Jurkat, Clone E6-1 (cell line): ENCODE measurements at regions not wholly inside any gene's neighbourhood (a gene's known extent, or its start where the extent isn't known, plus 50 kb on each side); places are given as distances from the start of the nearest gene placed in this dataset.
"Not testable (repeated sequence)": the region's sequence is repeated elsewhere in the genome, so short reads cannot be mapped to it uniquely, and the experiment has no call there.

ENCODE experiments used
- DNase-seq: peaks from one replicate; pipeline ENCODE4 v3.0.0-alpha.2; 2011; ENCODE audit warnings: low read depth, low spot score
- H3K4me3 ChIP-seq: 2 replicates; pipeline ENCODE4 v1.5.1; 2011; ENCODE audit warnings: mild to moderate bottlenecking, low read length, control low read depth, moderate library complexity

DNA sequence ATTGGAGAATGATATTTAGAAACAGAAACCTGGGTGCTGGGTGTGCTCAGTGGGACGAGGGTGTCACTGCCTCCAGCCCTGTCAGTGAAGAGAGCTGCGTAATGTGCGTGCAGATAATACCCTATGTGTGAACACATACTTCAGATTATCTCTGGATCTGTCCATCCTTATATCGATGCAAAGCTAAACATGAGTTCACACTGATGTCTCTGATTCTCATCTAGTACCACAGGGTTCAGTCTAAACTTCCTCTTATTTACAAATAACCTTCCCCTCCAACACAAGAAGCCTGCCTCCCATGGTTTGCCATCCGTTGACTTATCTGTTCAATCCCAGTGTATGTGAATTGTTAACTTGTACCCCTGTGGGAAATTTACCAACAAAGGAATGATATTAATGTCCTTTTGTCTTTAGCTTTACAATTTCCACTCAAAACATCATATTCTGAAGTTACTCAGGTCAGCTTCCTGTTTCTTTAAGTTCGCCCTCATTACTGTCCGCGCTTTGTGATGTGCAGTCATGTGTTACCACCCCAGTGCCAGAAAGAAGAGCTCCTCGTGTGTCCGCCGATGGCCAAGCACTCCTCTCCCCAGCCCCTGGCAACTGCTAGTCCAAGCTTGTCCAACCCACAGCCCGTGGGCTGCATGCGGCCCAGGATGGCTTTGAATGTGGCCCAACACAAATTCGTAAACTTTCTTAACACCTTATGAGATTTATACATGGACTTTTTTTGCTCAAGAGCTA lies 108.2 kb downstream of the RTP5 start:
- H3K4me3 ChIP-seq: no peak overlapping the region
- DNase-seq: no peak

GRCh38 chr2:241978670-241979069 lies 109.1 kb downstream of the RTP5 start:
- H3K4me3 ChIP-seq: no peak overlapping the region
- DNase-seq: no peak

- no peak overlapping the region for H3K4me3 ChIP-seq
- no peak for DNase-seq
Observed at GRCh38 chr2:241980193-241980592, 110.7 kb downstream of the RTP5 start.

- no peak overlapping the region for H3K4me3 ChIP-seq
- DNase-seq: no peak
Observed at GRCh38 chr2:241981076-241981700, 111.7 kb downstream of the RTP5 start.

- no peak for DNase-seq
- no peak overlapping the region for H3K4me3 ChIP-seq
Observed at GRCh38 chr2:241982706-241983570, 113.4 kb downstream of the RTP5 start.

DNA sequence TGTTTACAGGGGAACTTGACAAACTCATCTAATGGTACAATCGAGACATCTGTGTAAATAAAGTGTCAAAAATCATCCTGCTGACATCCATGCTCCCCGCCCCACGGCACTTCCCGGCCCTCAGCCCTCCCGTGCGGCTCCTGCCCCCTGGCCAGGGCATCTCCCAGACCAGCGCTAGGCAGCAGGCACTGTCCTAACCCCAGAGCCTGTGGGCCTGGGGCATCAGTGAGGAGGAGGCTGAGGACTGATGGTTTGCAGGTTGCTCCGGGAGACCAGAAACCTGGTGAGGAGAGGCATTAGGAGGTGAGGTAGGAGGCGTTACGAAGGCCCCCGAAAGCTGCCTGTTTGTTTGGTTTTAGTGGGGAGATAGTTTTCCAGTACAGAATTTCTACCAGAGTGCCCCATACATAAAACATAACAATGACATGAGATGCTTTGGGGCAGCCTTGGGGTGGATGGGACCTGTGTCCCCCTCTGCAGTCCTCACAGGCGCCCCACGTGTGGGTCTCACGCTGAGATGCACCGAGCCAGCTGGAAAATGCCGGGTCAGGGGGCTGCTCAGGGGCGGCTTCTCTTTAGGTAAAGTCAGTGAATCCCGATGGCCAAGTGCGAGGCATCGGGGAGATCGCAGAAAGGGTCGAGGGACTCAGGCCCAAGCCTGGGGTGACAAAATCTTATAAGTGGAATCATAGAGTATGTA lies 114.2 kb downstream of the RTP5 start:
- H3K4me3 ChIP-seq: no peak overlapping the region
- no peak for DNase-seq

- no peak for DNase-seq
- no peak overlapping the region for H3K4me3 ChIP-seq
Observed at GRCh38 chr2:241984271-241984655, 114.7 kb downstream of the RTP5 start.

- DNase-seq: no peak
- no peak overlapping the region for H3K4me3 ChIP-seq
Observed at GRCh38 chr2:241984658-241985057, 115.1 kb downstream of the RTP5 start.

DNA sequence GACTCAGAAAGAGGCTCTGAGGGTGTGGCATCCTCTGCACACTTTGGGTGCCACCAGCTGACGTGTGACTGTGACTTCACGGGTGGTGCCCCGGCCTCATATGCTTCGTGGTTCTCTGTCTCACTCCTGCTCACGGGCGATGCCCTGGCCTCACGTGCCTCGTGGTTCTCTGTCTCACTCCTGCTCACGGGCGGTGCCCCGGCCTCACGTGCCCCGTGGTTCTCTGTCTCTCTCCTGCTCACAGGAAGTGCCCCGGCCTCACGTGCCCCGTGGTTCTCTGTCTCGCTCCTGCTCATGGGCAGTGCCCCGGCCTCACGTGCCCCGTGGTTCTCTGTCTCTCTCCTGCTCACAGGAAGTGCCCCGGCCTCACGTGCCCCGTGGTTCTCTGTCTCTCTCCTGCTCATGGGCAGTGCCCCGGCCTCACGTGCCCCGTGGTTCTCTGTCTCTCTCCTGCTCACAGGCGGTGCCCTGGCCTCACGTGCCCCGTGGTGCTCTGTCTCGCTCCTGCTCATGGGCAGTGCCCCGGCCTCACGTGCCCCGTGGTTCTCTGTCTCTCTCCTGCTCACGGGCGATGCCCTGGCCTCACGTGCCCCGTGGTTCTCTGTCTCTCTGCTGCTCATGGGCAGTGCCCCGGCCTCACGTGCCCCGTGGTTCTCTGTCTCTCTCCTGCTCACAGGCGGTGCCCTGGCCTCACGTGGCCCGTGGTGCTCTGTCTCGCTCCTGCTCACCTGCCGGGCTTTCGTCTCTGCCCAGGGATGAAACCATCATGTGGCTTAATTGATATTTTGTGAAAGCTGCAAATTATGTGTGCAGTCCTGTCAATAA lies 115.8 kb downstream of the RTP5 start:
- H3K4me3 ChIP-seq, DNase-seq: not testable (repeated sequence)

DNA sequence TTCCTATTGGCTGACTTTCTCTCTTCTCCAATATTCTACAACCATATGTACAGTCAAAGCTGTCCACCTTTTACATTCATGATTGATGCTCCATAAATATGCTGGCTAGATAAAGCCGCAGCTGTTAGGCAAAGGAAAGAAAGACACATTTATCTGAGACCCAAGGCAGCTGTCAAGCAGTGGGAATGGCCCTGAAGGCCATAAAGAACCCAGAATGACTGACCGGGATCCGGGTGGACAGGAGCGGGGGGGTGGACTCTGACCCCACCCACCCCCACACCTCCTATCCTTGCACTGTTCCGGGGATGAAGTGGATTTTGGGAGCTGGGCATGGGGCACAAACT lies 116.4 kb downstream of the RTP5 start:
- no peak for DNase-seq
- no peak overlapping the region for H3K4me3 ChIP-seq

DNA sequence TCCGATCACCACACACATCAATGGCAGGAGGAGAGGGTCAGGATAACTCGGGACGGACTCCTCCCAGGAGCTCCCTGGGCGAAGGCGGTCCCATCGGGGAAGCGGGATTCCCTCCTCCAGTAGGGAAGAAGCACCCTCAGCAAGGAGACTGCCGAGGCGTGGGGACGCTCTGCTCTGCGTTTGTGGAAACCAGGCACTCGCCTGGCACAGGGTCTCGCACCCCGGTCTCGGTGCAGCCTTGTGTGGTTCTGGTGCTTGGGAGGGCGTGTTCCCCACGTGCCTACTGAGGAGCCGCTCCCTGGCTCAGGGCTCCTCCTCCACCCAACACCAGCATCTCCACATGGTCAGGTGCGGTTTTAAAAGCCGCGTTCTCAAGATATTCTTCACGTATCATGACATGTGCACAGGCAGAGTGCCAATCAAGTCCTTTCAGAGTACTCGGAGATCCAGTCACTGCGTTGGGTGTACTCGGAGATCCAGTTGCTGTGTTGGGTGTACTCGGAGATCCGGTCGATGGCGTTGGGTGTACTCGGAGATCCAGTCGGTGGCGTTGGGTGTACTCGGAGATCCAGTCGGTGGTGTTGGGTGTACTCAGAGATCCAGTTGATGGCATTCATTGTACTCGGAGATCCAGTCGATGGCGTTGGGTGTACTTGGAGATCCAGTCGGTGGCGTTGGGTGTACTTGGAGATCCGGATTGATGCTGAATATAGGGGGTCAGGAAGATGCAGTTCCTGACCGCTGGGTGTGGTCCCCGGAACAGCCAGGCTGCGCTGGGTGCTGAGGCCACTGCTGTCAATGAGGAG lies 117.5 kb downstream of the RTP5 start:
- no peak for DNase-seq
- H3K4me3 ChIP-seq: no peak overlapping the region

DNA sequence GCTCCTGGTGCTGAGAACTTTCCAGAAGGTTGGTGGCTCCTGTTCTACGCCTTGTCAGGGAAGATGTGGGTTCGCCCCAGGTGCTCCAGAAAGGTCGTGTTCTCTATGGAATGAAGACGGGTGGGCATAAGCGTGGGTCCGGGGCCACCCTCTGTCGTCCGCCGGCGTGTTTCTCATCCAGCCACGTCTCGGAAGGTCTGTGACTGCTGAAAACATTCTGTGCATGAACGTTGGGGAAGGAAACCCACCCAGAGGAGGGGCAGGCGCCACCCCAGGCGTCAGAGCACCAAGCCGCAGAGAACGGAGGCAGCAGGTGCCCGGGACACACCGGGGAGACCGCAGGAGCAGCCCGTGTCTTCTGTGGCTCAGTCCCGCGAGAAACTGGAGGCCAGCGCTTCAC lies 118.2 kb downstream of the RTP5 start:
- no peak for DNase-seq
- no peak overlapping the region for H3K4me3 ChIP-seq

DNA sequence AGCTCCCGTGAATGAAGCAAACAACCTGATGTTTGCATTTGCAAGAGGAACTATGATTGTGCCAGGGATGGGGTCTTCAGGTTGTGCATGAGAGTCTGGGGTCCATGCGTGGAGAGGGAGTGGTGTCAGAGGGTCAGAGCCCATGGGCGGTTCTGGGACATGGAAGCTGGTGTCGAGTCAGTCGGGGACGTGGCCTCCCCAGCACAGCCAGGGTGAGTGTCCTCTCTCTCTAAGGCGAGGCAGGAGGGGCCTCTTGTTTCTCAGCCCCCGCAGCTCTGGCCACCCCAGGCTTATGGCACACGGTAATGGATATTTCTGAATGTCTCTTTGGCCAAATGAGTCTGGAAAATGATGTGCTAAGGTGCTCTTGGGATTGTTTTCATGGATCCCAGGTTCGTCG lies 118.6 kb downstream of the RTP5 start:
- no peak for DNase-seq

DNA sequence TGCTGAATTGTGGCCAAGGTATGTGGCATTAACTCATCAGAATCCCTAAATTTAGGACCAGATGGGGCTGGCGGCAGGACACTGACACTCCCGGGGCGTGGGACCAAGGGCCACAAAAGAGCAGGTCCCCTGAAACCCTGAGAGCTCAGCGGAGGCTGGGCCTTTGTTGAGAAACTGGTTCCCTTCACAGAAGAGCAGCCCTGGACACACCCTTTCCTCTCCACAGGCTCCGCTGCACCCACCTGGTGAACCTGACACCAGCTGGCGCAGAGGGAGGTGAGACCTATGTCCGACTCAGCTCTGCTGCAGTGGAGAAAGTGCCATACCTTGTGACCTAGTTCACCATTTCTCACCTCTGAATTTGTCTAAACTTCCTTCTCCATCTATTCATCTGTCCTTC lies 119.5 kb downstream of the RTP5 start:
- no peak overlapping the region for H3K4me3 ChIP-seq
- DNase-seq: no peak

More for the DNA sequence above, 118.6 kb downstream of the RTP5 start:
- no peak overlapping the region for H3K4me3 ChIP-seq

DNA sequence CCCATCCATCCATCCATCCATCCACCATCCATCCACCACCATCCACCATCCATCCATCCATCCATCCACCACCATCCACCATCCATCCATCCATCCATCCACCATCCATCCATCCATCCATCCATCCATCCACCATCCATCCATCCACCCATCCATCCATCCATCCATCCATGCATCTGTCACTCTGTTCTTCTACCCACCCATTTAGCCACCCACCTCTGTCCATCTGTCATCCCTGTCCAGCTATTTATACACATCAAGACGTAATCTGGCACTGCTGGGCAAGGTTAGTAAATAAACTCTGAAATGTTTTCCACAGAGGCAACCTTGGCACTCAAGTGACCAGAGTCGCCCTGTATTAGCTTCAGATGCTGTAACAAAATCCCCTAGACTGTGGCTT lies 120.9 kb downstream of the RTP5 start:
- H3K4me3 ChIP-seq: no peak overlapping the region
- no peak for DNase-seq

DNA sequence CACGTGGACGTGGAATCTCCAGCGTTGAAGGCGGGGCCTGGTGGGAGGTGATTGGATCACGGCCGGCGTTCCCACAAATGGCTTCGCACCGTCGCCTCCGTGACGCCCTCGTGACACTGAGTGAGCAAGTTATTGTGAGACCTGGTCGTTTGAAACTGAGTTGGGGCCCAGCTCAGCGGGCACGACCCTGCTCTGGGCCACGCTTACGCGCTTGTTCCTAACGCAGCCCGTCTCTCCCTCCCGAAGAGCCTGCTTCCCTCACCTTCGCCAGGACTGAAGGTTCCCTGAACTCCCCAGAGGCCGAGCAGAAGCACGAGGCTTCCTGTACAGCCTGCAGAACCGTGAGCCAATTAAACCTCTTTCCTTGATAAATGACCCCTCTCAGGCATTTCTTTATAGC lies 121.8 kb downstream of the RTP5 start:
- no peak overlapping the region for H3K4me3 ChIP-seq
- DNase-seq: no peak

DNA sequence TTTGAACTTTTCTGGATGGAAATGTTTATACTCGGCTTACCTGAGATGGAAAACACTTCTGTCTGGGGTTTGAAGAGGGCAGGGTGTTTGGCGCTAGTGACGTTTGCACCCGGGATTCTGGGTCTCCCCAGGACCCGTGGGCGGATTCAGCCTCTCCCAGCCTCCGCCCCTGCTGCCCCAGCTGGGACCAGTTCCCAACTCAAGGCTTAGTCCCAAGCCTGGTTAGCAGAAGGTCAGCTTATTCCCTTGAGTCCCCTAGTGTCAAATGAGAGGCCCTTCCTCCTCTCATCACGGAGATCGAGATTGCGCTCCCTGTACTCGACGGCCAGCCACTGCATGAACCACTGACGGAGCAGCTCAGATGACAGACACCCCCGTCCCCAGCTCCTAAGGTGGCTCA lies 123.2 kb downstream of the RTP5 start:
- H3K4me3 ChIP-seq: no peak overlapping the region
- DNase-seq: no peak

- no peak for DNase-seq
- no peak overlapping the region for H3K4me3 ChIP-seq
Observed at GRCh38 chr2:241993386-241994005, 124.0 kb downstream of the RTP5 start.
